K562 (cell line): ENCODE measurements at regions not wholly inside any gene's neighbourhood (a gene's known extent, or its start where the extent isn't known, plus 50 kb on each side); places are given as distances from the start of the nearest gene placed in this dataset.

Experiments used
- ATAC-seq: fragments of 200-7000 bp; cut with Tn5 transposase; 3 replicates; pipeline ENCODE4 v1.9.1; 2020; ENCODE audit warnings: moderate library complexity
- BruUV-seq: library from RNA; stranded (reverse); fragments of 400-500 nt; replicated peaks from 2 replicates; lab custom pipeline; 2021; lab: Mats Ljungman, UMichigan
- CTCF ChIA-PET: fragments of 300-600 bp; formaldehyde crosslinking; extraction: SDS; loops from one replicate; lab custom pipeline; 2021; ENCODE audit warnings: low intra/inter-chr PET ratio; lab: Yijun Ruan, JAX
- POLR2A ChIA-PET: fragments of 300-600, 350-650 bp; sonication (Branson Sonifier 250); formaldehyde crosslinking; extraction: SDS; loops from one replicate; lab custom pipeline; 2021; ENCODE audit warnings: antibody characterized with exemption, inconsistent platforms; lab: Yijun Ruan, JAX
- DNase-seq, 4 experiments: peaks; one replicate each; pipeline versions ENCODE4 v3.0.0 to v3.0.0-alpha.2; 2011 to 2018; ENCODE audit warnings: low spot score in 3 of 4, mixed read lengths in 3 of 4; ENCODE audit errors: extremely low read depth in 1 of 4
- FAIRE-seq: peaks from 2 replicates; lab custom pipeline; 2011; peaks lifted over from hg19 to GRCh38; lab: Jason Lieb, UNC
- H2AFZ ChIP-seq: 2 replicates; pipeline ENCODE4 v1.6.0; 2011; ENCODE audit warnings: low read depth, low read length, control low read depth, inconsistent platforms
- H3K27ac ChIP-seq: fragments of 200-600 bp; 3 replicates; pipeline ENCODE4 v1.8.0; 2011; ENCODE audit warnings: low read depth, mild to moderate bottlenecking, control low read depth, inconsistent platforms, low read length, moderate library complexity, mixed read lengths; ENCODE audit errors: extremely low read depth
- H3K27me3 ChIP-seq, 2 experiments: fragments of 300-600 bp in 1 of 2; 2 replicates in 1 of 2; 3 replicates in 1 of 2; pipeline versions ENCODE4 v1.6.0 to v1.8.0; 2011; ENCODE audit warnings: inconsistent platforms in 2 of 2, low read length in 2 of 2, mild to moderate bottlenecking in 1 of 2, mixed read lengths in 1 of 2, moderate library complexity in 1 of 2; ENCODE audit not compliant: control insufficient read depth in 2 of 2, insufficient read depth in 2 of 2
- H3K36me3 ChIP-seq: fragments of 300-600 bp; 3 replicates; pipeline ENCODE4 v1.8.0; 2011; ENCODE audit warnings: mild to moderate bottlenecking, low read length, inconsistent platforms; ENCODE audit not compliant: control insufficient read depth, insufficient read depth
- H3K4me1 ChIP-seq, 2 experiments: fragments of 200-600 bp in 1 of 2; replicated peaks in 1 of 2; 2 replicates in 1 of 2; 3 replicates in 1 of 2; pipeline versions ENCODE4 v1.5.1 to v1.8.0; 2011; ENCODE audit warnings: inconsistent platforms in 2 of 2, low read length in 2 of 2, mild to moderate bottlenecking in 1 of 2, mixed read lengths in 1 of 2, moderate library complexity in 1 of 2; ENCODE audit not compliant: control insufficient read depth in 2 of 2, insufficient read depth in 2 of 2
- H3K4me2 ChIP-seq: 2 replicates; pipeline ENCODE4 v1.6.1; 2011; ENCODE audit warnings: low read length, control low read depth, inconsistent platforms, mixed read lengths; ENCODE audit not compliant: insufficient read depth
- H3K4me3 ChIP-seq: fragments of 200-600 bp; sonication (generic), shearing (Covaris generic); 2 replicates; pipeline ENCODE4 v1.5.1; 2016; ENCODE audit warnings: control low read depth, inconsistent platforms
- H3K79me2 ChIP-seq: fragments of 200-600 bp; 3 replicates; pipeline ENCODE4 v1.8.0; 2011; ENCODE audit warnings: low read length, inconsistent platforms; ENCODE audit not compliant: control insufficient read depth, insufficient read depth
- H3K9ac ChIP-seq, 2 experiments: 2 replicates each; pipeline versions ENCODE4 v1.6.0 to v1.6.1; 2011; ENCODE audit warnings: low read depth in 2 of 2, low read length in 2 of 2, control low read depth in 1 of 2, inconsistent platforms in 1 of 2, mild to moderate bottlenecking in 1 of 2, mixed read lengths in 1 of 2; ENCODE audit not compliant: insufficient read depth in 1 of 2
- H3K9me1 ChIP-seq: one replicate; pipeline ENCODE4 v1.6.0; 2011; ENCODE audit warnings: inconsistent platforms, mild to moderate bottlenecking, low read length, moderate library complexity; ENCODE audit not compliant: control insufficient read depth, insufficient read depth
- H3K9me3 ChIP-seq: replicated peaks from 2 replicates; pipeline ENCODE4 v1.5.1; 2011; ENCODE audit warnings: low read depth, low read length, inconsistent platforms; ENCODE audit not compliant: control insufficient read depth, insufficient read depth
- H4K20me1 ChIP-seq: replicated peaks from 2 replicates; pipeline ENCODE4 v1.6.1; 2011; ENCODE audit warnings: low read length, inconsistent platforms, mixed read lengths; ENCODE audit not compliant: control insufficient read depth, insufficient read depth
- ADNP ChIP-seq: fragments of 200-800 bp; sonication (Bioruptor generic); IDR thresholded peaks from 2 replicates; pipeline ENCODE4 v1.6.1; 2016; ENCODE audit warnings: missing genetic modification characterization, missing compliant biosample characterization
- GTF2F1 ChIP-seq: IDR thresholded peaks from 2 replicates; pipeline ENCODE4 v1.6.1; 2011; ENCODE audit warnings: low read depth, low read length, improper control_type of control experiment
- KDM2B ChIP-seq: fragments of 250-450 bp; sonication (Bioruptor Pico); IDR thresholded peaks from 2 replicates; pipeline ENCODE4 v1.8.0; 2021; ENCODE audit warnings: mild to moderate bottlenecking, moderate library complexity
- KLF13 ChIP-seq: fragments of 450-650 bp; IDR thresholded peaks from 2 replicates; pipeline ENCODE4 v1.6.1; 2016; ENCODE audit warnings: missing genetic modification characterization, low read depth, mild to moderate bottlenecking, missing compliant biosample characterization, moderate library complexity, borderline replicate concordance
- MAFF ChIP-seq: IDR thresholded peaks from 2 replicates; pipeline ENCODE4 v1.6.1; 2012; ENCODE audit warnings: low read length, improper control_type of control experiment
- PHF20 ChIP-seq: fragments of 450-650 bp; IDR thresholded peaks from 2 replicates; pipeline ENCODE4 v1.6.1; 2018; ENCODE audit not compliant: partially characterized antibody
- POLR3G ChIP-seq: IDR thresholded peaks from 2 replicates; pipeline ENCODE4 v1.6.1; 2011; ENCODE audit not compliant: insufficient read length, insufficient replicate concordance; ENCODE audit errors: extremely low read depth
- SNIP1 ChIP-seq: fragments of 450-650 bp; IDR thresholded peaks from 2 replicates; pipeline ENCODE4 v1.7.1; 2017; ENCODE audit warnings: low read depth, mild to moderate bottlenecking
- ZBED1 ChIP-seq: IDR thresholded peaks from 2 replicates; pipeline ENCODE4 v1.6.1; 2014
- ZNF316 ChIP-seq: fragments of 450-650 bp; IDR thresholded peaks from 2 replicates; pipeline ENCODE4 v1.6.1; 2016
- ZNF583 ChIP-seq: fragments of 250-450 bp; sonication (Bioruptor Pico); IDR thresholded peaks from 2 replicates; pipeline ENCODE4 v1.4.0; 2020
- in situ Hi-C: fragments of 300-500 bp; cut with MboI; formaldehyde crosslinking; loops from 4 replicates; pipeline ENCODE4 v1.15.0; 2018; ENCODE audit warnings: inconsistent platforms, mixed read lengths
- intact Hi-C: fragments of 100-400 bp; cut with micrococcal nuclease; formaldehyde crosslinking; loops from 2 replicates; pipeline ENCODE4 v1.14.2; 2022

DNA sequence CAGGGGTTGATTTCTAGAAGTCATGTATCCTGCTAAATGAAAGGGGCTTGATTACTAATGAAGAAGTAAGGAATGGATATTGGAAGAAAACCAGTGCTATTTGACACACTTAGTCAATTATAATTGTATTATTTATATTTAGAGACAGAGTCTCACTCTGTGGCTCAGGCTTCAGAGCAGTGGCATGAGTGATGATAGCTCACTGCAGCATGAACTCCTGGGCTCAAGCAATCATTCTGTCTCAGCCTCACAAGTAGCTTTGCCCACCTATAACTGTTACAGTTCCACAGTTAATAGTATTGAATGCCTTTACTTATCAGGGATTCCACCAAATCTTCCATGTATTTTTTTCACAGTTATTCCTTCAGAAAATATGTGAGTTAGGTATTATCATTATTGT, 432.0 kb upstream of the TGFBR2 start:
- Histone ChIP-seq H3K36me3 (no peaks in the 10 kb centered on the region), H3K27ac (no peak overlapping the region), H3K79me2 (no peaks in the 10 kb centered on the region), H3K4me3 (no peak overlapping the region), H3K4me2 (no peak overlapping the region), H3K27me3 (no peaks in the 10 kb centered on the region), H3K9ac (no peak overlapping the region), H4K20me1 (no peaks in the 10 kb centered on the region), H3K9me1 (no peaks in the 10 kb centered on the region), H3K4me1 (no peaks in the 10 kb centered on the region), H2AFZ (no peak overlapping the region), H3K9me3 (0 out of 2 replicates have a peak, but pooled peaks cover 2% of the 10 kb centered on the region)
- no peak for FAIRE-seq
- POLR2A ChIA-PET: no interaction called here
- no peak for DNase-seq
- CTCF ChIA-PET: no interaction called here
- in situ Hi-C loops (no loop called here), intact Hi-C loops (no loop called here)
- BruUV-seq: no TSS peak
- TF ChIP-seq ZBED1: no peak
- TF ChIP-seq ZNF316: no peak
- TF ChIP-seq PHF20: no peak
- TF ChIP-seq POLR3G: no peak
- TF ChIP-seq GTF2F1: no peak
- no peak for TF ChIP-seq KDM2B (CRISPR knock-in tag)
- no peak for TF ChIP-seq ZNF583
- no peak for TF ChIP-seq KLF13 (tag)
- no peak for TF ChIP-seq ADNP
- TF ChIP-seq MAFF: no peak
- TF ChIP-seq SNIP1: no peak
- no peak for ATAC-seq
